Esophagus muscularis mucosa (tissue), 4 donors: ENCODE measurements at regions not wholly inside any gene's neighbourhood (a gene's known extent, or its start where the extent isn't known, plus 50 kb on each side); places are given as distances from the start of the nearest gene placed in this dataset.

ENCODE experiments used
- DNase-seq: peaks from one replicate; pipeline ENCODE4 v3.0.0-alpha.2; 2017; ENCODE audit errors: extremely low spot score
- H3K27ac ChIP-seq, 4 donors: fragments of 200-600 bp; sonication (generic); replicated peaks in 1 of 4; 1 replicate in 3 of 4; 2 replicates in 1 of 4; pipeline ENCODE4 v1.5.1; 2016 to 2019; ENCODE audit warnings: mild to moderate bottlenecking in 1 of 4
- H3K27me3 ChIP-seq, 4 donors: fragments of 200-600 bp; sonication (generic); one replicate each; pipeline versions ENCODE4 v1.5.1 to v1.6.0; 2016 to 2019
- H3K36me3 ChIP-seq, 4 donors: fragments of 200-600 bp; sonication (generic); one replicate each; pipeline ENCODE4 v1.5.1; 2016 to 2019
- H3K4me1 ChIP-seq, 4 donors: fragments of 200-600 bp; sonication (generic); one replicate each; pipeline ENCODE4 v1.5.1; 2016 to 2019
- H3K4me3 ChIP-seq, 4 donors: fragments of 200-600 bp; sonication (generic); 1 replicate in 2 of 4; 2 replicates in 2 of 4; pipeline ENCODE4 v1.5.1; 2016 to 2019; ENCODE audit warnings: mild to moderate bottlenecking in 4 of 4, moderate library complexity in 1 of 4
- H3K9me3 ChIP-seq, 4 donors: fragments of 200-600 bp; sonication (generic); 1 replicate in 3 of 4; 2 replicates in 1 of 4; pipeline ENCODE4 v1.5.1; 2016 to 2019
- CTCF ChIP-seq, 3 experiments: fragments of 200-600 bp in 2 of 3; fragments of 450-650 bp in 1 of 3; sonication (generic) in 2 of 3; IDR thresholded peaks; one replicate each; pipeline ENCODE4 v1.5.1; 2017 to 2019; ENCODE audit warnings: antibody characterized with exemption in 3 of 3, mild to moderate bottlenecking in 2 of 3, moderate library complexity in 1 of 3
- EP300 ChIP-seq: sonication (generic); formaldehyde crosslinking; IDR thresholded peaks from one replicate; pipeline ENCODE4 v1.6.1; 2017; ENCODE audit warnings: antibody characterized with exemption
- POLR2A ChIP-seq: fragments of 450-650 bp; IDR thresholded peaks from one replicate; pipeline ENCODE4 v1.6.1; 2017; ENCODE audit warnings: antibody characterized with exemption, moderate library complexity, mild to moderate bottlenecking, low read depth
- POLR2AphosphoS5 ChIP-seq, 2 donors: sonication (generic); formaldehyde crosslinking; IDR thresholded peaks; one replicate each; pipeline ENCODE4 v1.6.1; 2017; ENCODE audit warnings: antibody characterized with exemption in 2 of 2
- WGBS: methylation state at CpG from one replicate; pipeline ENCODE4 v1.1.5; 2018; 5-methylcytosine and 5-hydroxymethylcytosine counted together
- intact Hi-C: fragments of 100-400 bp; cut with DNase I; formaldehyde crosslinking; loops from one replicate; pipeline ENCODE4 v1.15.1; 2023

DNA sequence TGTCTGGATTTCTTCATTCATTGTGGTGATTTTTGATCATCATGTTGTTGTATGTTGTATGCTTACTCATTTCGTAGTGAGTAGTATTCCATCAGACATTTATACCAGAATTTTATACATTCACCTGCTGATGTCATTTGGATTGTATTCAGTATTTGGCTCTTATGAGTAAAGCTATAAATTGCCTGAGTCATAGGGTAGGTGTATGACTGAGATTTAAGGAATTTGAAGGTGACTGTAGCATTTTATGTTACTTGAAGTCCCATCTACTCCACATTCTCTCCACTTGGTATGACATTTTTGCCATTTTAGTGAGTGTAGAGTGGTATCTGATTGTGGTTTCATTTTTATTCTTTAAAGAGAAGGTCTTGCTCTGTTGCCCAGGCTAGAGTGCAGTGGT lies 548.2 kb downstream of the TBC1D22A start:
- Histone ChIP-seq H3K27ac (no peak overlapping the region), H3K9me3 (peaks cover 0 to 12% (median 10%) of the 10 kb centered on the region in 4 donors), H3K27me3 (peaks cover 0 to 8% (median 0%) of the 10 kb centered on the region in 4 donors), H3K4me1 (no peaks in the 10 kb centered on the region), H3K4me3 (no peak overlapping the region), H3K36me3 (no peaks in the 10 kb centered on the region)
- 79% methylated on average over 1 of the region's 1 CpG for WGBS
- intact Hi-C loops: no loop called here
- no peak for TF ChIP-seq POLR2AphosphoS5 (IDR thresholded peaks at IDR 0.05)
- TF ChIP-seq CTCF (IDR thresholded peaks at IDR 0.05): no peak
- no peak for TF ChIP-seq EP300
- TF ChIP-seq POLR2A: no peak
- DNase-seq: no peak

- Histone ChIP-seq H3K27me3 (peaks cover 0 to 8% (median 0%) of the 10 kb centered on the region in 4 donors), H3K36me3 (no peaks in the 10 kb centered on the region), H3K4me3 (no peak overlapping the region), H3K27ac (no peak overlapping the region), H3K4me1 (no peaks in the 10 kb centered on the region), H3K9me3 (peaks cover 0 to 12% (median 10%) of the 10 kb centered on the region in 4 donors)
- no peak for DNase-seq
- intact Hi-C loops: no loop called here
- WGBS: 88% methylated on average over 4 of the region's 4 CpGs
- TF ChIP-seq EP300 (no peak), POLR2AphosphoS5 (IDR thresholded peaks at IDR 0.05) (no peak), POLR2A (no peak), CTCF (IDR thresholded peaks at IDR 0.05) (no peak)
Measured at GRCh38 chr22:47309946-47310345, 547.5 kb downstream of the TBC1D22A start.

- WGBS: 76% methylated on average over 6 of the region's 6 CpGs
- H3K9me3 ChIP-seq: peaks cover 0 to 12% (median 10%) of the 10 kb centered on the region in 4 donors
- H3K36me3 ChIP-seq: no peaks in the 10 kb centered on the region
- intact Hi-C loops: no loop called here
- H3K4me1 ChIP-seq: no peaks in the 10 kb centered on the region
- peaks cover 0 to 8% (median 0%) of the 10 kb centered on the region in 4 donors for H3K27me3 ChIP-seq
- DNase-seq: no peak
- TF ChIP-seq POLR2AphosphoS5 (IDR thresholded peaks at IDR 0.05) (no peak), EP300 (no peak), POLR2A (no peak), CTCF (IDR thresholded peaks at IDR 0.05) (no peak)
- no peak overlapping the region for H3K27ac ChIP-seq
- H3K4me3 ChIP-seq: no peak overlapping the region
Measured at GRCh38 chr22:47309476-47309875, 547.0 kb downstream of the TBC1D22A start.

DNA sequence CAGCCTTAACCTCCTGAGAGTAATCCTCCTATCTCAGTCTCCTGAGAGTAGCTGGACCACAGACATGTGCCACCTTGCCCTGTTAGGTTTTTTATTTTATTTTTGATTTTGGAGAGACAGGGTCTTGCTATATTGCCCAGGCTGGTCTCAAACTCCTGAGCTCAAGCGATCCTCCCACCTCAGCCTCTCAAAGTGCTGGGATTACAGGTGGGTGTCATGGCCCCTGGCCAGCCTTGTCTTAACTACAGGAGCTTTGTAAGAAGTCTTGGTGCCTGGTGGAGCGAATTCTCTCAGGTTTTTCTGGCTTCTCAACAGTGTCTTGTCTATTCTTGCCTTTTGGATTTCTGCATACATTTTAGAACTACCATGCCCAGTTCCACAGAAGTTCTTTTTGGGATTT lies 546.4 kb downstream of the TBC1D22A start:
- no peaks in the 10 kb centered on the region for H3K36me3 ChIP-seq
- WGBS: 89% methylated on average over 2 of the region's 2 CpGs
- peak; percentile 24 for DNase-seq
- TF ChIP-seq POLR2AphosphoS5 (IDR thresholded peaks at IDR 0.05) (no peak), EP300 (no peak), POLR2A (no peak), CTCF (IDR thresholded peaks at IDR 0.05) (no peak)
- H3K27me3 ChIP-seq: peaks cover 0 to 11% (median 0%) of the 10 kb centered on the region in 4 donors
- no peak overlapping the region for H3K4me3 ChIP-seq
- intact Hi-C loops: no loop called here
- no peaks in the 10 kb centered on the region for H3K4me1 ChIP-seq
- H3K9me3 ChIP-seq: peaks cover 0 to 12% (median 10%) of the 10 kb centered on the region in 4 donors
- H3K27ac ChIP-seq: no peak overlapping the region

DNA sequence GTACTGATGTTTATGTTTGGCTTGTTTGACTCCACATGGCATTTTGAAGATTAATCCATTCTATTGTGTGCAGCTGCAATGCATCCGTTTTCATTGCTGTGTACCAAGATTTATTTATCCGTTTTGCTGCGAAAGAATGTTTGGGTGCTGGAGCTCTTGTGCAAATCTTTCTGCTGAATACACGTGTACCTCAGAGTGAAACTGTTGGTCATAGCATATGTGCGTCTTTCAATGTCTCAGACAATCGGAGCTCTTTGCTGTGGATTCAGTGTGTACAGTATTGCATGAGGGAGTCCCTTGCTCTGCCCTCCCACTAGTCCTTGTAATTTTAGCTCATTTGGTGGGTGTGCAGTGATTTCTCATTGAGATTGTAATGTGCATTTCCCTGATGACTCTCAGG lies 545.4 kb downstream of the TBC1D22A start:
- H3K27ac ChIP-seq: no peak overlapping the region
- H3K27me3 ChIP-seq: peaks cover 0 to 11% (median 0%) of the 10 kb centered on the region in 4 donors
- H3K9me3 ChIP-seq: peaks cover 0 to 11% (median 9%) of the 10 kb centered on the region in 4 donors
- H3K4me1 ChIP-seq: no peaks in the 10 kb centered on the region
- DNase-seq: peak; percentile 26
- no peak overlapping the region for H3K4me3 ChIP-seq
- no peak for TF ChIP-seq CTCF (IDR thresholded peaks at IDR 0.05)
- TF ChIP-seq POLR2AphosphoS5 (IDR thresholded peaks at IDR 0.05): no peak
- TF ChIP-seq EP300: no peak
- TF ChIP-seq POLR2A: no peak
- H3K36me3 ChIP-seq: no peaks in the 10 kb centered on the region
- WGBS: 60% methylated on average over 6 of the region's 6 CpGs
- intact Hi-C loops: no loop called here
